IMR-90 (cell line): ENCODE measurements at regions not wholly inside any gene's neighbourhood (a gene's known extent, or its start where the extent isn't known, plus 50 kb on each side); places are given as distances from the start of the nearest gene placed in this dataset.

Experiments used
- ATAC-seq: fragments of 200-7000 bp; cut with Tn5 transposase; 2 replicates; pipeline ENCODE4 v1.9.1; 2020; ENCODE audit warnings: low read depth, mild to moderate bottlenecking, moderate library complexity
- BruUV-seq: library from RNA; stranded (reverse); fragments of 400-500 nt; replicated peaks from 2 replicates; lab custom pipeline; 2021; lab: Mats Ljungman, UMichigan
- CTCF ChIA-PET: fragments of 300-600 bp; formaldehyde crosslinking; extraction: SDS; loops from one replicate; lab custom pipeline; 2021; ENCODE audit warnings: antibody characterized with exemption; lab: Yijun Ruan, JAX
- POLR2A ChIA-PET: fragments of 300-600 bp; sonication (Branson Sonifier 250); formaldehyde crosslinking; loops from one replicate; lab custom pipeline; 2022; ENCODE audit warnings: antibody characterized with exemption; ENCODE audit not compliant: unreplicated experiment; lab: Charles Lee
- DNase-seq: peaks from one replicate; pipeline ENCODE4 v3.0.0; 2013
- H2AFZ ChIP-seq: replicated peaks from 2 replicates; pipeline ENCODE3; 2013; ENCODE audit warnings: low read length, mild to moderate bottlenecking; ENCODE audit not compliant: poor library complexity
- H2AK5ac ChIP-seq: 2 replicates; pipeline ENCODE4 v1.6.1; 2013; ENCODE audit warnings: low read depth, low read length, inconsistent platforms
- H2AK9ac ChIP-seq: replicated peaks from 2 replicates; pipeline ENCODE3; 2013; ENCODE audit warnings: mild to moderate bottlenecking, low read depth, low read length, moderate library complexity; ENCODE audit not compliant: poor library complexity
- H2BK120ac ChIP-seq: 2 replicates; pipeline ENCODE4 v1.6.1; 2013; ENCODE audit warnings: low read depth, low read length, inconsistent platforms
- H2BK15ac ChIP-seq: 3 replicates; pipeline ENCODE4 v1.6.1; 2013; ENCODE audit warnings: low read depth, low read length, inconsistent platforms
- H2BK20ac ChIP-seq: 2 replicates; pipeline ENCODE4 v1.6.1; 2013; ENCODE audit warnings: low read depth, mild to moderate bottlenecking, inconsistent platforms, low read length, moderate library complexity
- H2BK5ac ChIP-seq: 2 replicates; pipeline ENCODE4 v1.6.1; 2013; ENCODE audit warnings: mild to moderate bottlenecking, low read depth, low read length, inconsistent platforms; ENCODE audit not compliant: poor library complexity, severe bottlenecking
- H3K14ac ChIP-seq: replicated peaks from 2 replicates; pipeline ENCODE4 v1.6.1; 2013; ENCODE audit warnings: low read depth, low read length, inconsistent platforms
- H3K18ac ChIP-seq: 2 replicates; pipeline ENCODE4 v1.6.1; 2013; ENCODE audit warnings: low read depth, low read length, control low read depth
- H3K23ac ChIP-seq: 2 replicates; pipeline ENCODE4 v1.6.1; 2013; ENCODE audit warnings: low read depth, low read length, inconsistent platforms
- H3K27ac ChIP-seq: 2 replicates; pipeline ENCODE4 v1.5.1; 2013; ENCODE audit warnings: mild to moderate bottlenecking, control low read depth, low read length; ENCODE audit not compliant: insufficient read depth
- H3K27me3 ChIP-seq: 2 replicates; pipeline ENCODE4 v1.6.1; 2013; ENCODE audit warnings: low read length; ENCODE audit not compliant: control insufficient read depth, insufficient read depth
- H3K36me3 ChIP-seq: 2 replicates; pipeline ENCODE4 v1.6.1; 2013; ENCODE audit warnings: low read length, mixed read lengths; ENCODE audit not compliant: control insufficient read depth, insufficient read depth
- H3K4ac ChIP-seq: 2 replicates; pipeline ENCODE4 v1.6.1; 2013; ENCODE audit warnings: low read depth, low read length, inconsistent platforms
- H3K4me1 ChIP-seq: 2 replicates; pipeline ENCODE4 v1.6.1; 2013; ENCODE audit warnings: low read length, mixed read lengths; ENCODE audit not compliant: control insufficient read depth, insufficient read depth
- H3K4me2 ChIP-seq: 2 replicates; pipeline ENCODE4 v1.6.1; 2013; ENCODE audit warnings: low read depth, mild to moderate bottlenecking, control low read depth, low read length, moderate library complexity
- H3K4me3 ChIP-seq: 2 replicates; pipeline ENCODE4 v1.5.1; 2013; ENCODE audit warnings: low read depth, mild to moderate bottlenecking, control low read depth, low read length, moderate library complexity; ENCODE audit not compliant: insufficient read depth
- H3K56ac ChIP-seq: 2 replicates; pipeline ENCODE4 v1.6.1; 2013; ENCODE audit warnings: low read length, inconsistent platforms; ENCODE audit not compliant: insufficient read depth; ENCODE audit errors: extremely low read depth
- H3K79me1 ChIP-seq, 2 experiments: 2 replicates each; pipeline ENCODE4 v1.6.1; 2013; ENCODE audit warnings: low read length in 2 of 2, inconsistent platforms in 1 of 2, low read depth in 1 of 2
- H3K9ac ChIP-seq: 2 replicates; pipeline ENCODE4 v1.6.1; 2013; ENCODE audit warnings: low read depth, low read length, control low read depth
- H3K9me1 ChIP-seq: 2 replicates; pipeline ENCODE4 v1.6.1; 2013; ENCODE audit warnings: low read length, inconsistent platforms; ENCODE audit not compliant: insufficient read depth
- H3K9me3 ChIP-seq: 2 replicates; pipeline ENCODE4 v1.6.1; 2013; ENCODE audit warnings: low read length; ENCODE audit not compliant: control insufficient read depth, insufficient read depth
- H4K20me1 ChIP-seq: 2 replicates; pipeline ENCODE4 v1.6.1; 2013; ENCODE audit warnings: low read length, inconsistent platforms; ENCODE audit not compliant: insufficient read depth
- H4K5ac ChIP-seq: 2 replicates; pipeline ENCODE4 v1.6.1; 2013; ENCODE audit warnings: mild to moderate bottlenecking, low read depth, low read length, control low read depth
- H4K8ac ChIP-seq, 2 experiments: 2 replicates each; pipeline ENCODE4 v1.6.1; 2013; ENCODE audit warnings: low read depth in 2 of 2, low read length in 2 of 2, control low read depth in 1 of 2, inconsistent platforms in 1 of 2
- H4K91ac ChIP-seq: 2 replicates; pipeline ENCODE4 v1.6.1; 2013; ENCODE audit warnings: low read depth, low read length, inconsistent platforms; ENCODE audit not compliant: insufficient read depth
- BHLHE40 ChIP-seq: fragments of 150-350 bp; IDR thresholded peaks from 2 replicates; pipeline ENCODE4 v1.6.1; 2016; ENCODE audit warnings: mild to moderate bottlenecking, low read depth, low read length
- CEBPB ChIP-seq: IDR thresholded peaks from 2 replicates; pipeline ENCODE4 v1.6.1; 2012; ENCODE audit warnings: low read depth, low read length, improper control_type of control experiment
- MAFK ChIP-seq: IDR thresholded peaks from 2 replicates; pipeline ENCODE4 v1.6.1; 2012; ENCODE audit warnings: low read depth, low read length, improper control_type of control experiment
- MXI1 ChIP-seq: IDR thresholded peaks from 2 replicates; pipeline ENCODE4 v1.6.1; 2012; ENCODE audit warnings: low read depth, mild to moderate bottlenecking, low read length, moderate library complexity, borderline replicate concordance
- NFE2L2 ChIP-seq: fragments of 150-350 bp; IDR thresholded peaks from 2 replicates; pipeline ENCODE4 v1.6.1; 2016; ENCODE audit warnings: low read depth, mild to moderate bottlenecking, low read length
- RAD21 ChIP-seq: IDR thresholded peaks from 2 replicates; pipeline ENCODE4 v1.6.1; 2012; ENCODE audit warnings: low read length, improper control_type of control experiment
- RCOR1 ChIP-seq: IDR thresholded peaks from 2 replicates; pipeline ENCODE4 v1.6.1; 2012; ENCODE audit warnings: mild to moderate bottlenecking, low read length, improper control_type of control experiment; ENCODE audit not compliant: insufficient replicate concordance
- RFX5 ChIP-seq: IDR thresholded peaks from 2 replicates; pipeline ENCODE4 v1.8.0; 2012; ENCODE audit warnings: low read depth, mild to moderate bottlenecking, low read length, moderate library complexity
- WGBS, 2 experiments: methylation state at CpG; one replicate each; pipeline versions ENCODE4 v1.1.5 to v1.1.7; 2013; ENCODE audit warnings: missing lambda C conversion rate in 2 of 2; ENCODE audit not compliant: insufficient read length in 1 of 2; ENCODE audit errors: extremely low coverage in 2 of 2; 5-methylcytosine and 5-hydroxymethylcytosine counted together
- dilution Hi-C: fragments of 300-500 bp; cut with HindIII; formaldehyde crosslinking; loops from one replicate; pipeline ENCODE4 v1.14.3; 2018; ENCODE audit warnings: low sequenced_read_pairs; ENCODE audit not compliant: unreplicated experiment
- in situ Hi-C: fragments of 300-500 bp; cut with MboI; formaldehyde crosslinking; loops from 3 replicates; pipeline ENCODE4 v1.14.3; 2019; ENCODE audit warnings: low sequenced_read_pairs, inconsistent platforms, mixed read lengths
- intact Hi-C: fragments of 100-400 bp; cut with micrococcal nuclease; formaldehyde crosslinking; loops from 2 replicates; pipeline ENCODE4 v1.10.0; 2022

DNA sequence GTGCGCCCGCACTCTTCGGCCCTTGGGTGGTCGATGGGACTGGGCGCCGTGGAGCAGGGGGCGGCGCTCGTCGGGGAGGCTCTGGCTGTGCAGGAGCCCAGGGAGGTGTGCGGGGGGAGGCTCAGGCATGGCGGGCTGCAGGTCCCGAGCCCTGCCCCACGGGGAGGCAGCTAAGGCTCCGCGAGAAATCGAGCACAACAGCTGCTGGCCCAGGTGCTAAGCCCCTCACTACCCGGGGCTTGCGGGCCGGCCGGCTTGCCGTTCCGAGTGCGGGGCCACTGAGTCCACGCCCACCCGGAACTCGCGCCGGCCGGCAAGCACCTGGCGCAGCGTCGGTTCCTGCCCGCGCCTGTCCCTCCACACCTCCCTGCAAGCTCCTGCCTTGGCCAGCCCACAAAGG is 462.3 kb upstream of the JARID2 start:
- no peak overlapping the region for H4K91ac ChIP-seq
- no peak overlapping the region for H2BK120ac ChIP-seq
- TF ChIP-seq MXI1 (no peak), CEBPB (no peak), RFX5 (no peak), MAFK (no peak), BHLHE40 (no peak), NFE2L2 (no peak), RCOR1 (no peak), RAD21 (no peak)
- ATAC-seq: no peak
- no peaks in the 10 kb centered on the region for H3K36me3 ChIP-seq
- no TSS peak for BruUV-seq
- H3K56ac ChIP-seq: no peak overlapping the region
- H3K27ac ChIP-seq: no peak overlapping the region
- no peaks in the 10 kb centered on the region; the same call in 1 of the 2 replicates for H3K4me1 ChIP-seq
- WGBS, 2 experiments: 97% methylated on average over 6 of the region's 35 CpGs; no CpG with 5 or more reads in 1 of the 2 experiments
- ChIA-PET POLR2A (no interaction called here), CTCF (no interaction called here)
- no peak overlapping the region for H2AFZ ChIP-seq
- H3K4me2 ChIP-seq: no peak overlapping the region
- H4K5ac ChIP-seq: no peak overlapping the region
- no peaks in the 10 kb centered on the region for H3K27me3 ChIP-seq
- H3K4ac ChIP-seq: no peak overlapping the region
- H2AK9ac ChIP-seq: no peak overlapping the region
- in situ Hi-C loops: no loop called here
- no peak overlapping the region for H3K9ac ChIP-seq
- H4K8ac ChIP-seq: no peak overlapping the region
- H3K18ac ChIP-seq: no peak overlapping the region
- no peaks in the 10 kb centered on the region for H4K20me1 ChIP-seq
- no peak for DNase-seq
- dilution Hi-C loops: no loop called here
- H2BK15ac ChIP-seq: no peak overlapping the region
- H3K9me3 ChIP-seq: no peaks in the 10 kb centered on the region
- no peak overlapping the region for H2BK20ac ChIP-seq
- peaks cover 4% of the 10 kb centered on the region; the same call in 1 of the 2 replicates for H3K9me1 ChIP-seq
- H3K4me3 ChIP-seq: no peak overlapping the region
- intact Hi-C loops: no loop called here
- H3K23ac ChIP-seq: no peak overlapping the region
- no peaks in the 10 kb centered on the region for H3K79me1 ChIP-seq
- H2AK5ac ChIP-seq: no peak overlapping the region
- no peak overlapping the region for H3K14ac ChIP-seq
- no peak overlapping the region for H2BK5ac ChIP-seq
